ENCODE measurements at regions not wholly inside any gene's neighbourhood (a gene's known extent, or its start where the extent isn't known, plus 50 kb on each side); places are given as distances from the start of the nearest gene placed in this dataset.

DNA sequence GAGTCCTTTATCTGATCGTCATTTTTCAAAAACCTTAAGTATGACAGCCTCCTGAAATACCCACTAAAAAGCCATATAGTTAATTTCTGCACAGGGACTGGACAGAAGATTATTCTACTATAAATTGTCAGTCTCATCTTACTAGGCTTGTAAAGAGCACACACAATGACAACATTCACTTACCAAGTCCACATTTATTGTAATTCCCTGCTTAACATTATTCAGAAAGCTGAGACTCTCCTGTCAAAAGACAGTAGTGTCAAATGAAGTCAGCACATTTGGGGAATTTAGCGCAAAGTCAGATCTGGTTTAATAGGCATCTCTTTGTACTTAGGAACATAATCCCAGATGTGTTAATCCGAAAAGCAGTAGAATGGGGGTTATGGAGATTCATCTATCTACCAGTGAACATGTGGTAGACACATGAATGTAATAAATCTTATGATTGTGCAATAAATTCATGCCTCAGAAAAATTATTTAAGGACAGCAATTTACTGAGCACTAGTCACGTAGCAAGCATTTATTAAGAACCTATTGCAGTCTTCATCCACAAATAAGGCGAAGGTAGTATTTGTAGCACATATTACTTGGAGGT is 224.6 kb upstream of the GPC6 start:
- TF ChIP-seq, protein P1, sequence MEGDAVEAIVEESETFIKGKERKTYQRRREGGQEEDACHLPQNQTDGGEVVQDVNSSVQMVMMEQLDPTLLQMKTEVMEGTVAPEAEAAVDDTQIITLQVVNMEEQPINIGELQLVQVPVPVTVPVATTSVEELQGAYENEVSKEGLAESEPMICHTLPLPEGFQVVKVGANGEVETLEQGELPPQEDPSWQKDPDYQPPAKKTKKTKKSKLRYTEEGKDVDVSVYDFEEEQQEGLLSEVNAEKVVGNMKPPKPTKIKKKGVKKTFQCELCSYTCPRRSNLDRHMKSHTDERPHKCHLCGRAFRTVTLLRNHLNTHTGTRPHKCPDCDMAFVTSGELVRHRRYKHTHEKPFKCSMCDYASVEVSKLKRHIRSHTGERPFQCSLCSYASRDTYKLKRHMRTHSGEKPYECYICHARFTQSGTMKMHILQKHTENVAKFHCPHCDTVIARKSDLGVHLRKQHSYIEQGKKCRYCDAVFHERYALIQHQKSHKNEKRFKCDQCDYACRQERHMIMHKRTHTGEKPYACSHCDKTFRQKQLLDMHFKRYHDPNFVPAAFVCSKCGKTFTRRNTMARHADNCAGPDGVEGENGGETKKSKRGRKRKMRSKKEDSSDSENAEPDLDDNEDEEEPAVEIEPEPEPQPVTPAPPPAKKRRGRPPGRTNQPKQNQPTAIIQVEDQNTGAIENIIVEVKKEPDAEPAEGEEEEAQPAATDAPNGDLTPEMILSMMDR (IDR thresholded peaks at IDR 0.05; ENCODE audit: insufficient read depth, low read depth, low read length), result no peak
- H3K4me3 ChIP-seq (ENCODE audit: low read depth, low read length), result no peak overlapping the region
- DNase-seq (ENCODE audit: low read depth), result peak; percentile 49

DNA sequence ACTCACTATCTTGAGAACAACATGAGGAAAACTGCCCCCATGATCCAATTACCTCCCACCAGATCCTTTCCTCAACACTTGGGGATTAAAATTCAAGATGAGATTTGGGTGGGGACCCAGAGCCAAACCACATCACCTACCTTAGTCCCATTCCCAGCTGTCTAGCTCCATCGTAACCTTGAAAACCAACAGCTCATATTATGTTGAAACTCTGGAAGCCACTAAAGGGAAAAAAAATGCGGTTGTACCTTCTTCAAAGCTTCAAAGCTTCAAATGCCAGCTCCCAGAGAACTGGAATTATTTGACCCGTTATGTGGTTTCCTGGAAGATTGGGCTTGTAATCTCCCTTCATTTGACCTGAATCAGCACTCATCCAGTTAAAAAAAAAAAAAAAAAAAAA is 223.1 kb upstream of the GPC6 start:
- H3K4me3 ChIP-seq (ENCODE audit: low read depth, low read length), result no peak overlapping the region
- no peak for DNase-seq (ENCODE audit: low read depth)
- TF ChIP-seq, protein P1 (IDR thresholded peaks at IDR 0.05; ENCODE audit: insufficient read depth, low read depth, low read length), result no peak

DNA sequence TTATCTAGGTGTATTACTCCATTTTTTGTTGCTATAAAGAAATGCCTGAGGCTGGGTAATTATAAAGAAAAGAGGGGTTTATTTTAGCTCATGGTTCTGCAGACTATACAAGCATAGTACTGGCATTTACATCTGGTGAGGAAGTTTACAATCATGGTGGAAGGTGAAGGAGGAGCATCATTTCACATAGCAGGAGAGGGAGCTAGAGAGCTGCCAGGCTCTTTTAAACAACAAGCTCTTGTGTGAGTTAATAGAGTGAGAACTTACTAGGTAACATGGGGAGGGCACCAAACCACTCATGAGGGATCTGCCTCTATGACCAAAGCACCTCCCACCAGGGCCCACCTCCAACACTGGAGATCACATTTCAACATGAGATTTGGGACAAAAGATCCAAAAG is 221.7 kb upstream of the GPC6 start:
- peak; percentile 38 for DNase-seq (ENCODE audit: low read depth)
- TF ChIP-seq, protein P1 (IDR thresholded peaks at IDR 0.05; ENCODE audit: insufficient read depth, low read depth, low read length), result peak; percentile 52
- no peak overlapping the region for H3K4me3 ChIP-seq (ENCODE audit: low read depth, low read length)

- DNase-seq (ENCODE audit: low read depth), result no peak
- TF ChIP-seq, protein P1 (IDR thresholded peaks at IDR 0.05; ENCODE audit: insufficient read depth, low read depth, low read length), result no peak
- no peak overlapping the region for H3K4me3 ChIP-seq (ENCODE audit: low read depth, low read length)
Observed at GRCh38 chr13:93007928-93008327, 218.7 kb upstream of the GPC6 start.

DNA sequence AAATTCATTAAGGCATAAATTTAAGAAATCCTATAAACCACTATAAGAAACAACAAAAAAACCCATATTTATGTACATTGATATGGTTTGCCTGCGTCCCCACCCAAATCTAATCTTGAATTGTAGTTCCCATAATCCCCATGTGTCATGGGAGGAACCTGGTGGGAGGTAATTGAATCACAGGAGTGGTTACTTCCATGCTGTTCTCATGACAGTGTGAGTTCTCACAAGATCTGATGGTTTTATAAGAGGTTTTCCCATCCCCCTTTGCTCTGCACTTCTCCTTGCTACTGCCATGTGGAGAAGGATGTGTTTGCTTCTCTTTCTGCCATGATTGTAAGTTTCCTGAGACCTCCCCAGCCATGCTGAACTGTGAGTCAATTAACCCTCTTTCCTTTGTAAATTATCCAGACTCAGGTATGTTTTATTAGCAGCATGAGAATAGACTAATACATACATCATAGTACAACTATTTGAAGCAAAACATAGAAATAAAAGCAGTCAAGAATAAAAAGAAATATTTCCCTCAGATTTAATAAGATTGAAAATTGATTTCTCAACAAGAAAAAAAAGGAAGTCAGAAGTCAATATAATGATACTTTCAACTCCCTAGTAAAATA is 209.0 kb upstream of the GPC6 start:
- H3K4me3 ChIP-seq (ENCODE audit: low read depth, low read length), result no peak overlapping the region
- TF ChIP-seq, protein P1 (IDR thresholded peaks at IDR 0.05; ENCODE audit: insufficient read depth, low read depth, low read length), result no peak
- DNase-seq (ENCODE audit: low read depth), result no peak

- no peak for DNase-seq (ENCODE audit: low read depth)
- no peak overlapping the region for H3K4me3 ChIP-seq (ENCODE audit: low read depth, low read length)
- TF ChIP-seq, protein P1 (IDR thresholded peaks at IDR 0.05; ENCODE audit: insufficient read depth, low read depth, low read length), result no peak
Observed at GRCh38 chr13:93023929-93024328, 202.7 kb upstream of the GPC6 start.

DNA sequence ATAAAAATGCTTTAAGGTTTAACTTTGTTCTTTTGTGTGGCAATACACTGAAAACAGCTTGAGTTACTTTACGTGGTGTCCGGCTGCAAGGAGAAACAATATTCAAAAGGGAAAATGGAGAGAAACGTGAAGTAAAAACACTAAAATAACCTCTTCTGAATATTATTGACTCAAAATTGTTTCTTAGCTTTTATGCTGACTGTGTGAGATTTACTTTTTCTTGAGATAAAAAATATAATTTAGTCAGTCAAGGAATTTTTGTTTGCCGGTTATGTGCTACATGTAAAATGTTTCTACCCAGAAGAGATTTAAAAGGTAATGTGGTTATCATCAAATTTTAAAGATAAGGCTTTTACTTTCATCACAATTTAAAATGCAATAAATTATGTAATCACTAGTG is 200.6 kb upstream of the GPC6 start:
- TF ChIP-seq, protein P1 (IDR thresholded peaks at IDR 0.05; ENCODE audit: insufficient read depth, low read depth, low read length), result no peak
- H3K4me3 ChIP-seq (ENCODE audit: low read depth, low read length), result no peak overlapping the region
- DNase-seq (ENCODE audit: low read depth), result no peak

All from fibroblast of villous mesenchyme (primary cell).